Chondrocyte (in vitro differentiated cells): ENCODE measurements at regions not wholly inside any gene's neighbourhood (a gene's known extent, or its start where the extent isn't known, plus 50 kb on each side); places are given as distances from the start of the nearest gene placed in this dataset.

Source experiments
- DNase-seq: peaks from one replicate; pipeline ENCODE4 v3.0.0; 2021; ENCODE audit warnings: mixed read lengths, low spot score
- H3K27ac Mint-ChIP-seq: one replicate; pipeline ENCODE4 v1.8.0; 2021; ENCODE audit warnings: mild to moderate bottlenecking, moderate library complexity, mixed read lengths; ENCODE audit not compliant: unreplicated experiment
- H3K27me3 Mint-ChIP-seq: 2 replicates; pipeline ENCODE4 v1.8.0; 2021; ENCODE audit warnings: low read depth, mixed read lengths
- H3K36me3 Mint-ChIP-seq: 2 replicates; pipeline ENCODE4 v1.8.0; 2021; ENCODE audit warnings: low read depth, mixed read lengths
- H3K4me1 Mint-ChIP-seq: 2 replicates; pipeline ENCODE4 v1.8.0; 2021; ENCODE audit warnings: low read depth, mild to moderate bottlenecking, mixed read lengths
- H3K4me3 Mint-ChIP-seq: one replicate; pipeline ENCODE4 v1.8.0; 2021; ENCODE audit warnings: mild to moderate bottlenecking, moderate library complexity, mixed read lengths; ENCODE audit not compliant: unreplicated experiment
- H3K9me3 Mint-ChIP-seq: 2 replicates; pipeline ENCODE4 v1.8.0; 2021; ENCODE audit warnings: low read depth, mixed read lengths
- CTCF ChIP-seq: fragments of 200-600 bp; sonication (generic); IDR thresholded peaks from 2 replicates; pipeline ENCODE4 v1.5.0; 2021; ENCODE audit warnings: antibody characterized with exemption, mild to moderate bottlenecking, moderate library complexity

DNA sequence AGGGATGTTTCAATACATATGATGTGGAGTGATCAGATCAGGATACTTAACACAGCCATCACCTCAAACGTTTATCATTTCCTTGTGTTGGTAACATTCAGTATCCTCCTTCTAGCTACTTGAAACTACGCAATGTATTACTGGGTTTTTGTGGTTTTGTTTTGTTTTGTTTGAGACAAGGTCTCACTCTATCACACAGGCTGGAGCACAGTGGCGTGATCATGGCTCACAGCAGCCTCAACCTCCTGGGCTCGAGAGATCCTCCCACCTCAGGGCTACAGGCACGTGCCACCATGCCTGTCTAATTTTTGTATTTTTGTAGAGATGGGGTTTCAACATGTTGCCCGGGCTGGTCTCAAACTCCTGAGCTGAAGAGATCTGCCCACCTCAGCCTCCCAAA lies 70.2 kb upstream of the BCL11B start:
- Mint-ChIP-seq H3K4me1 (peaks cover 6% of the 10 kb centered on the region), H3K36me3 (peaks cover 6% of the 10 kb centered on the region), H3K4me3 (no peak overlapping the region), H3K27me3 (peaks cover 48% of the 10 kb centered on the region), H3K27ac (no peak overlapping the region), H3K9me3 (peaks cover 4% of the 10 kb centered on the region)
- no peak for TF ChIP-seq CTCF
- no peak for DNase-seq

GRCh38 chr14:99339551-99339950 lies 67.6 kb upstream of the BCL11B start:
- TF ChIP-seq CTCF, result no peak
- Mint-ChIP-seq H3K27me3 (peaks cover 45% of the 10 kb centered on the region), H3K4me1 (no peaks in the 10 kb centered on the region), H3K27ac (no peak overlapping the region), H3K4me3 (no peak overlapping the region), H3K9me3 (peaks cover 4% of the 10 kb centered on the region), H3K36me3 (peaks cover 4% of the 10 kb centered on the region)
- no peak for DNase-seq

GRCh38 chr14:99338313-99338712 lies 66.3 kb upstream of the BCL11B start:
- Mint-ChIP-seq H3K9me3 (peaks cover 4% of the 10 kb centered on the region), H3K36me3 (peaks cover 4% of the 10 kb centered on the region), H3K27ac (no peak overlapping the region), H3K27me3 (peaks cover 46% of the 10 kb centered on the region), H3K4me3 (no peak overlapping the region), H3K4me1 (no peaks in the 10 kb centered on the region)
- no peak for TF ChIP-seq CTCF
- DNase-seq, result no peak

DNA sequence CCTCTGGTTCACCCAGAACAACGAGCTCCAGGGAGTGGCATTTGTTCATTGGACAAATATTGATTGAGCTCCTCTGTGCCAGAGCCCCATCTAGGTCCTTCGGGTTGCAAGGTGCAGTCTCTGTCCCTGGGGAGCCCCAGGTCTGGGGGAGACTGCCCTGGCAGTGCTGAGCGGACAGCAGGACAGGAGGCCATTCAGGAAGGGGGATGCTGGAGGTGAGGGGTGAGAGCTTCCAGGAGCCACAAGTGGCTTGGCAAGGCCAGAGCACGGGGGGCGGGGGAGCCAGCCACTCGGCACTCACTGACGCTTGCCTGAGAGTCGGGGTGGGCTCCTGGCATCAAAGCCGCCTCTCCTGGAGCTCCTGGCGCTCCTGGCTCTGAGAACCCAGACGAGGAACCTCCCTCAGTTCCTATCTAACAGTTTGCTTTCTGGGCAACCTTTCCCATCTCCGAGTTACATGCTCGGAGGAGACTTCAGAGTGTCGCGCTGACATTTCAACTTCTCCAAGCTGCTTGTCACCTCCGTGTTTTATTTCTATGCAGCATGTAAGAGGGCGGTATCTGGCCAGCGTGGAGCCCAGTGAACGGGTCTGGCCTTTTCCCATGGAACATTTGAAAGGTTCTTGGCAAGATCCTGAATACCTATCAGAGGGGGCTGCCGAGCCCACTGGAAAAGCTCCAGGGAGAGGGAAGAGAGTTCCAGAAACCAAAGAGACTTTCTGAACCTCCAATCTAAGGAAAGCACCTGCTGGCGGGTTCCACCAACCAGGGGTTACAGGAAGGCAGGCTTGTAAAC lies 62.0 kb upstream of the BCL11B start:
- H3K27ac Mint-ChIP-seq, result no peak overlapping the region
- H3K36me3 Mint-ChIP-seq, result no peaks in the 10 kb centered on the region
- TF ChIP-seq CTCF, result no peak
- H3K4me3 Mint-ChIP-seq, result no peak overlapping the region
- no peaks in the 10 kb centered on the region for H3K4me1 Mint-ChIP-seq
- DNase-seq, result peak; percentile 79
- peaks cover 33% of the 10 kb centered on the region for H3K27me3 Mint-ChIP-seq
- H3K9me3 Mint-ChIP-seq, result no peaks in the 10 kb centered on the region

DNA sequence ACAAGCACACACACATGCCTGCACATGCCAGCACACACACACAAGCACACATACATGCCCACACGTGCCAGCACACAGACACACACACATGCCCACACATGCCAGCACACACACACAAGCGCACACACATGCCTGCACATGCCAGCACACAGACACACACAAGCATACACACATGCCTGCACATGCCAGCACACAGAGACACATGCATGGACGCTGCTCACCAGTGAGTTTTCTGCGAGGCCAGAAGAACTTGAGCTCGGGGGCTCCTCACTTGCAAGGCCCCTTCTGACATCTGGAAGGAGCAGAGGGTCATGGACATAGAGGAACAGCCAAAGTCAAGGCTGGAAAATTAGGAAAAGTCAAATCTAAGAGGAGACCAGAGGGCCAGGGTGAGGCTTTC lies 61.2 kb upstream of the BCL11B start:
- no peak for TF ChIP-seq CTCF
- Mint-ChIP-seq H3K4me1 (peaks cover under 1% of the 10 kb centered on the region), H3K27ac (no peak overlapping the region), H3K9me3 (no peaks in the 10 kb centered on the region), H3K36me3 (no peaks in the 10 kb centered on the region), H3K27me3 (peaks cover 25% of the 10 kb centered on the region), H3K4me3 (no peak overlapping the region)
- peak; percentile 36 for DNase-seq
